VCaP (cell line): ENCODE measurements at regions not wholly inside any gene's neighbourhood (a gene's known extent, or its start where the extent isn't known, plus 50 kb on each side); places are given as distances from the start of the nearest gene placed in this dataset.

Experiments used
- H3K27ac ChIP-seq: fragments of 450-650 bp; 2 replicates; pipeline ENCODE4 v1.5.1; 2017
- TF ChIP-seq, protein P1 (sequence below): fragments of 450-650 bp; conservative IDR thresholded peaks from 2 replicates; pipeline ENCODE4 v1.5.1; 2017; ENCODE audit warnings: mild to moderate bottlenecking, moderate library complexity

DNA sequence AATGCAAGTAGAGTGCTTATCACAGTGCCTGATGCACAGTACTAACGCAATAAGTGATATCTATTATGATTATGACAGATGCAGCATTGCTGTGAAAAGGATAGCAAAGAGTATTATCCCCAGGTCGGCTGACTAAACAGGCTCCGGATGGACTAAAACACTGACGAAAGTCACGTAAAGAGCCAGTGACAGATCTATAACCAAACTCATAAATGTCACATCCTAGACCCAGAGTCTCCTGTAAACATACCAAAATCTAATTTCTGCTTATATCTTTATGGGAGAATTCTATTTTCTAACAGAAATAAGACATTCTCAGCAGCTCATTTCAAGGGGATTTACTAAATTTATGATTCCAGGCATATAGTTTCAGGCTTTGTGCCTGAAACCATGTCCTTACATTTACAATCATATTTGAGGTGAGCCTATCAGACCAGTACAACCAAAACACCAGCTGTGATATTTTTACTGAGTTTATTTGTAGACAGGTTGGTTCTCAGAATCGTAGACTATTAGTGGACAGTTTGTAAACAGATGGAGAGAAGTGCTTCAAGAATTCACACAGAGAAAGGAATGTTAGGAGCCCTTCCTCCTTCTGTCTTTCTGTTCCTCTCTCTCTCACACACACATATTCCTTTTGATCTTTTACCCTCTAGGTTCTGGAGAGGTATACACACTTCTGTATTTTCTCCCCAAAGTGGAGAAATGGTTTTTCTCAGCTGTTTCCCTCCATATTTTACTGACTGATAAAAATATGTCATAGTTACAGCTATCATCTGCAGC is 52.4 kb upstream of the WDR26 start:
- H3K27ac ChIP-seq: peak overlapping the region; percentile 62
- TF ChIP-seq, protein P1, sequence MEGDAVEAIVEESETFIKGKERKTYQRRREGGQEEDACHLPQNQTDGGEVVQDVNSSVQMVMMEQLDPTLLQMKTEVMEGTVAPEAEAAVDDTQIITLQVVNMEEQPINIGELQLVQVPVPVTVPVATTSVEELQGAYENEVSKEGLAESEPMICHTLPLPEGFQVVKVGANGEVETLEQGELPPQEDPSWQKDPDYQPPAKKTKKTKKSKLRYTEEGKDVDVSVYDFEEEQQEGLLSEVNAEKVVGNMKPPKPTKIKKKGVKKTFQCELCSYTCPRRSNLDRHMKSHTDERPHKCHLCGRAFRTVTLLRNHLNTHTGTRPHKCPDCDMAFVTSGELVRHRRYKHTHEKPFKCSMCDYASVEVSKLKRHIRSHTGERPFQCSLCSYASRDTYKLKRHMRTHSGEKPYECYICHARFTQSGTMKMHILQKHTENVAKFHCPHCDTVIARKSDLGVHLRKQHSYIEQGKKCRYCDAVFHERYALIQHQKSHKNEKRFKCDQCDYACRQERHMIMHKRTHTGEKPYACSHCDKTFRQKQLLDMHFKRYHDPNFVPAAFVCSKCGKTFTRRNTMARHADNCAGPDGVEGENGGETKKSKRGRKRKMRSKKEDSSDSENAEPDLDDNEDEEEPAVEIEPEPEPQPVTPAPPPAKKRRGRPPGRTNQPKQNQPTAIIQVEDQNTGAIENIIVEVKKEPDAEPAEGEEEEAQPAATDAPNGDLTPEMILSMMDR: no peak

DNA sequence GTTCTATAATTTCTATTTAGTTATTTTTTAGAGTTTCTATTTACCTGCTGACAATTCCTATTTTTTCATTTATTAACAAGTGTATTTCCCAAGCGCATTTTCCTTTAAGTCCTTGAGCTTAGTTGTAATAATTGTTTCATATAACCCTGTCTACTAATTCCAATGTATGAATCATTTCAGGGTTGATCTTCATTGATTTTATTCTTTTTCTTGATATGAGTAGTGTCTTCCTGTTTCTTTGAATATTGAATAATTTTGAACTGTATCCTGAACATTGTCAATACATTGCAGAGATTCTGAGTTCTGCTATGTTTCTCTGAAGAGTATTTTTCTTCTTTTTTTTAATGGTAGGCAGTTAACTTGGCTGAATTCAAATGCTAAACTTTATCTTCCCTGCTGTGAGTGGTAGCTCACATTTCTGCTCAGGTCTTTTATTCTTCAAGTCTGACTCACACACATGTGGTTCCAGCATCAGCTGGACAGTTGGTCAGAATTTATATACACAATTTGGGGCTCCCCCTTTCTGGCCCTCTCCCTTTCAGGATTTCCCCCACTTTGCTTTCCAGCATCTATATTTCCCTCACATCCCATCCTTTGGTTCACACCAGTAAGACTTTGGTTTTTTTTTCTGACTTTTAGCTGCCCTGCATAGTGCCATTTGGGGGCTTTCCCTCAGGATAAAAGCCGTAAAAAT is 54.4 kb upstream of the WDR26 start:
- H3K27ac ChIP-seq: no peak overlapping the region
- TF ChIP-seq, protein P1: no peak

DNA sequence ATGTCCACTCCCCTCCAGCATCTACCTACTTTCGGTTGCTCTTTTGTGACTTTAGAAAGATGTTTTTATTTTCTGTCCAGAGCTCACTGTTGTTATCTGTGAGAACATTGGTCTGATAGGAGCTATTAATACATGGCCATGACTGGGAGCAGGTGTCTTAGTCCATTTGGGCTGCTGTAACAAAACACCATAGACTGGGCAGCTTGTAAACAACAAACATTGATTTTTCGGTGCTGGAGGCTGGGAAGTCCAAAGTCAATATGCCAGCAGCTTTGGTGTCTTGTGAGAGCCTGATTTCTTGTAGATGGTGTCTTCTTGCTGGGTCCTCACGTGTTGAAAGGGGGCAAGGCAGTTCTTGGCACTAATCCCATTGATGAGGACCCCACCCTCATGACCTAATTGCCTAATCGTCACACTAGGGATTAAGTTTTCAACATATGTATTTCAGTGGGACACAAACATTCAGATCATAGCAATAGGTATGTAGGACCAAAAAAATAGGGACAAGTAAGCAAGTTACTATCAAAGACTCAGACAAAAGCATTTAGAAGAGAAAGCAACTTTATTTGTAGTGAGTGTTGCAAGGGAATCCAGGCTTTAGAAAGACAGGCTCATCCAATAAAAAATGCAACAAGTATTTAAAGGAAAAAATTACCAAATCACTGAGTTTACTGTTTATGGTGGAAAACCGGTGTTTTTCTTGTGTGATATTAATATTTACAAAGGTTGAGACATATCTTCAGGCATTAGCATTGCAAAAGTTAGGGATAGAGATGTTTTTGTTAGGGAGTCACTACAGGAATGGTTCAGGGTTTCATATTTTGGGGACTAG is 55.2 kb upstream of the WDR26 start:
- TF ChIP-seq, protein P1: no peak
- no peak overlapping the region for H3K27ac ChIP-seq

DNA sequence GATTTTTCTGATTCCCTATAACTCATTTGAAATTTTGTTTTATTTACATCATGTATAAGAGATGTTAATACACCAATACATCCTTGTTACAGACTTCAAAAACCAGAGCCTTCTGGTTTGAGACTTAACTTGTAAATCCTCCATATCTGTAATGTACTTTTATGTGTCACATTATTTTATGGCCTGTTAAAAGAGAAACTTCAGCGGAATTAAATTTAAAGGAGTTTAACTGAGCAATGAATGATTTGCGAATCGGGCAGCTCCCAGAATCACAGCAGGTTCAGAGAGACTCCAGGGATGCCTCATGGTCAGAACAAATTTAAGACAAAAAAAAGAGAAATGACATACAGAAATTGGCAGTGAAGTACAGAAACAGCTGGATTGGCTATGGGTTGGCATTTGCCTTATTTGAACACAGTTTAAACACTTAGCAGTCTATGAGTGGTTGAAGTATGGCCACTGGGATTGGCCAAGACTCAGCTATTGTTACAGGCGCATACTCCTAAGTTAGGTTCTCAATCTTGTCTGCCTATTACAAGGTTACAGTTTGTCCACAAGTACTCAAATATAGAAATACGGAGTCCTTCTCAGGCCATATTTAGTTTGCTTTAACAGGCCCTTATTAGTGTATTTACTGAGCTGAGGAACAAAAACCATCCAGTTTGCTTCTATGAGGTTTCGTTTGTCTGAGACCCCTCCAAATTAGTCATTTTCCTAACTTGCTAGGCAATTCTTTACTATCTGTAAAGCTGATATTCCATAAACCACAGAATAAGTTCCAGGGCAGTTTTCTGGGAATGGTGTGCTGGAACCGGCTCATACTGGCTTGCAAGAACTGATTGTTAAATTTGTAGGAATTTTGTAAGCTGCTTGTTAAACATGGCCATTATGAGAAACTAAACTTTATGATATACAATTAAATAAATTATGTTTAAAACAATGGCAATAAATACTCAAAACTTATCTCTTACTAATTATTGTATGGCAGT is 56.2 kb upstream of the WDR26 start:
- TF ChIP-seq, protein P1: no peak
- H3K27ac ChIP-seq: no peak overlapping the region

DNA sequence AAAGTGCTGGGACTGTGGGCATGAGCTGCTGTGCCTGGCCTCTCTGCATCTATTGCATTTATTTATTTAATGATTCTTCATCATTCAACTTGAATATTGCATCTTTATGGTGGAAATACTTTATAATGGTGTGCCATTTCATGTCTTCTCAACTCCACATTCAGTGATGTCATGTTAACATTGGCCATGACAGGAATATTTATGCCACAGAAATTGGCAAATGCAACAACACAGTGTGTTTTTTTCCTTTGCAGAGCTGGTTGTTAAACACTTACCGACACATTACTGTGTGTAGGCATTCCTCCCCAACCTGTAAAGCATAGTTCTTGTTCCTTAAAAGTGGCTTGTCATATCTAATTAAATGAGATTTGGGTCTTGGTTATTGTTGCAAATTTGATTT is 57.4 kb upstream of the WDR26 start:
- TF ChIP-seq, protein P1: no peak
- no peak overlapping the region for H3K27ac ChIP-seq

DNA sequence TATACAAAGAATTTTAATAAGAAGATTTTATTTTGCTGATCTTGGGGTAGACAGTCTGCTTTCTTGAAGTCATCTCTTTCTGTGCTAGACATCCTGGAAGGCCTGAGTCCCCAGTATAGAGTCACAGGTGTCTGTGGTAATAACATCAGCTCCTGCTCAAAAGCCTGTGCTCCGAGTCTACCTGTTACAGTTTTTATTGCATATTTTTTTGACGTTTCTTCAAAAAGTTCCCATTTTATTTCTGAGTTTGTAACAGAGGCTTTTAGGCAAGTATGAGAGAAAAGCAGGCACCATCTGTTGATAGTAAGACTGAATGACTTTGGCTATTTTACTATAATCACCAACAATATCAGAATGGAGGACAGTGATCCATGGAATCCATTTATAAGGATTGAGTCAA is 58.0 kb upstream of the WDR26 start:
- H3K27ac ChIP-seq: no peak overlapping the region
- TF ChIP-seq, protein P1: no peak
